AG09309 (cell line): ENCODE measurements at regions not wholly inside any gene's neighbourhood (a gene's known extent, or its start where the extent isn't known, plus 50 kb on each side); places are given as distances from the start of the nearest gene placed in this dataset.

Experiments
- DNase-seq: peaks from one replicate; pipeline ENCODE4 v3.0.0-alpha.2; 2010; ENCODE audit warnings: low read depth
- H3K4me3 ChIP-seq: 2 replicates; pipeline ENCODE4 v1.5.1; 2011; ENCODE audit warnings: mild to moderate bottlenecking, low read depth, low read length, moderate library complexity; ENCODE audit not compliant: control insufficient read depth
- TF ChIP-seq, protein P1 (sequence below): IDR thresholded peaks from 2 replicates; pipeline ENCODE4 v1.5.1; 2011; ENCODE audit warnings: mild to moderate bottlenecking, low read depth, low read length, inconsistent platforms; ENCODE audit not compliant: insufficient read depth, control insufficient read depth; ENCODE audit errors: missing control alignments

DNA sequence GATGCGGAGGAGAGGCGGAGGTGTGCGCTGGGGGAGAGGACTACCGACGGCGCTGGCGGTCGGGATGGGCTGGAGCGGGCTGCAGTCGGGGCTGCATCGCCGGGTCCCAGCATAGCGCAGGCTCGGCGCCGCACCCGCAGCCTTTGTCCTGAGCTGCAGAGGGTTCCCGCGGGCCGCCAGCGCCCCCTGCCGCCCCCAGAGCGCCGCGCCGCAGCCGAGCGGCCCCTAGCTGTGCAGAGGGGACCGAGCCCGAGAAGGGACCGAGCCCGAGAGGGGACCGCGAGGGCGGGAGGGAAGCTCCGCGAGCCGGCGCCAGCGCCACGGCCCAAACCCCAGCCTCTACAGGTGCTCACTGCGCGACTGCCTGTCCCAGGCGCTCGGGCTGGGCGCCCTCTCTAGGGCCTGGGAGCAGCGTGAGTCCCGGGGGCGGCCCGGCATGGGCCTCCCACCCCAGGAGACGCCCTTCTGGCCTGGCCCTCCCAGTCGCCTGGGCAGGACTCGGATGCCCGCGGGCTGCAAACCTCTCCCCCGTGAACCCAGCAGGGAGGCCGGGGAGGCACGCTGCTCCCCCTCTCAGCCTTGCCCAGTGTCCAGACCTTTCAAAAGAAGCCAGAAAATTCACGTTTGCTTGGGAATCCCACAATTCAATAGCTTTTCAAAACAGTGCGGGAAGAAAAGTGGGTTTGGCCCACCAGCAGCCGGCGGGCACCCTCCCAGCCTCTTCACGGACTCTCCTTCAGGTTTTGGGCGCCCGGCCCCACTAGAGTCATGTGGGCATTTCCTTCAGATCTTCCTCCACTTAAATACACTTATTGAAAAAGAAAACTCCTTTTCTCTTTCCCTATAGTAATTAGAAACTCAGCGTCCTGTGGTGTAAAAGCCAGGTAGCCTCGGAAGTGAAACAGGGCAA lies 134.7 kb downstream of the TPRA1 start:
- no peak for DNase-seq
- peak overlapping the region; percentile 38 for H3K4me3 ChIP-seq
- TF ChIP-seq, protein P1, sequence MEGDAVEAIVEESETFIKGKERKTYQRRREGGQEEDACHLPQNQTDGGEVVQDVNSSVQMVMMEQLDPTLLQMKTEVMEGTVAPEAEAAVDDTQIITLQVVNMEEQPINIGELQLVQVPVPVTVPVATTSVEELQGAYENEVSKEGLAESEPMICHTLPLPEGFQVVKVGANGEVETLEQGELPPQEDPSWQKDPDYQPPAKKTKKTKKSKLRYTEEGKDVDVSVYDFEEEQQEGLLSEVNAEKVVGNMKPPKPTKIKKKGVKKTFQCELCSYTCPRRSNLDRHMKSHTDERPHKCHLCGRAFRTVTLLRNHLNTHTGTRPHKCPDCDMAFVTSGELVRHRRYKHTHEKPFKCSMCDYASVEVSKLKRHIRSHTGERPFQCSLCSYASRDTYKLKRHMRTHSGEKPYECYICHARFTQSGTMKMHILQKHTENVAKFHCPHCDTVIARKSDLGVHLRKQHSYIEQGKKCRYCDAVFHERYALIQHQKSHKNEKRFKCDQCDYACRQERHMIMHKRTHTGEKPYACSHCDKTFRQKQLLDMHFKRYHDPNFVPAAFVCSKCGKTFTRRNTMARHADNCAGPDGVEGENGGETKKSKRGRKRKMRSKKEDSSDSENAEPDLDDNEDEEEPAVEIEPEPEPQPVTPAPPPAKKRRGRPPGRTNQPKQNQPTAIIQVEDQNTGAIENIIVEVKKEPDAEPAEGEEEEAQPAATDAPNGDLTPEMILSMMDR = peak; percentile 54

DNA sequence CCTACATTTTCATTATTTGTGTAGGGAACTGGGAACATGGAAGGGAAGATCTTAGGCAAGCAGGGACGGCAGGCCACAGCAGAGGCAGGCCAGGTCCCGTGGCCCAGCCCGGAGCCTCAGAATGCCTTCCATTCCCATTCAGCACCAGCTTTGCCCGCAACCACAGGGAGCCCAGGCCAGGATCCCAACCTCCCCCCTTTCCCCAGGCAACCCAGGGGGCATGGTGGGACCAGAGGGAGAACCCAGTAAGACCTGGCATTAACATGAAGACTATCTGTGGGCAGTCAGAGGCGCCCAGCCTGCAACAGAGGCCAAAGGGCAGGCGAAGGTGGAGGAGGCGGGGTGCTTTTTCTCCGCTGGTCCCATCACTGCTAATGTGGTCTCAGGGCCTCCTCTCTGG lies 135.6 kb downstream of the TPRA1 start:
- H3K4me3 ChIP-seq = no peak overlapping the region
- DNase-seq = no peak
- TF ChIP-seq, protein P1 = no peak

DNA sequence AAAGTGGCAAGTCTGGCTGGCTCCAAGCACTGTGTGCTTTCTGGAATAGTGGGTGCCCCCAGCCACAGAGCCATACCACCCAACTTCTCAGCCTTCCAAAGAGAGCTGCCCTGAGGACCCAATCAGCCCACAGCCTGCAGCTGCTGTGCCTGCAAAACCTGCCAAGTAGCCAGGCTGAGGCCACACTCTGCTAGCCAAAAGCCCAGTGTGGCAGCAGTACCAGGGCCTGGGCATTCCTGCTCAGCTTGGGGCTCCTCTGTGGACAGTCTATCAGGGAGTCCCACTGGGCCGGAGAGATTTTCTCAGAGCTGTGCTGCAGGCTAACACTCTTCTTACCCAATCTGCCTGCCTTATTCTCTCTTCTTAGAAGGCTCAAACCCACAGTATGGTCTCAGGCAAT lies 136.5 kb downstream of the TPRA1 start:
- no peak for DNase-seq
- TF ChIP-seq, protein P1 = no peak
- H3K4me3 ChIP-seq = no peak overlapping the region

DNA sequence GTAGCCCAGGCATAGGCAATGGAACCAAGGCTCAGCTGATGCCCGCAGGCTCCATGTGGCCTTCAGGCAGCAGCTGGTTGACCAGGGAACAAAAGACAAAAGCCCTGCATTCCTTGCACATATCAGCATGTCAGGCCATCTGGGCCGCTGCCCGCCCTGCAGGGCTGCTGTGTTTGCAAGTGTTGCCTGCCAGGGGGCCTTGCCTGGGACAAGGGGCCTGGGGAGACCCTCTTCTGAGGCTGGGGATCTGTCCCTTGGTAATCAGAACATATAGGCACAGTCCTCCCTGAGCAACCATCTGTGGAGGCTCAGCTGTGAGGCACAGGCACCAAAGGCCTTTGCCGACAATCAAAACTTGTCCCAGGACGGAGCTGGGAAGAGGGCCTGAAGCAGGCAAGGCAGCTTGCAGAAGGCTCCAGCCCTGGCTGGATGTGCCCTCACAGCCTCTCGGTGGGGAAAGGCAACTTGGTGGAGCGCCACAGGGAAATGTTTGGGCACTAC lies 138.2 kb downstream of the TPRA1 start:
- no peak overlapping the region for H3K4me3 ChIP-seq
- DNase-seq = no peak

DNA sequence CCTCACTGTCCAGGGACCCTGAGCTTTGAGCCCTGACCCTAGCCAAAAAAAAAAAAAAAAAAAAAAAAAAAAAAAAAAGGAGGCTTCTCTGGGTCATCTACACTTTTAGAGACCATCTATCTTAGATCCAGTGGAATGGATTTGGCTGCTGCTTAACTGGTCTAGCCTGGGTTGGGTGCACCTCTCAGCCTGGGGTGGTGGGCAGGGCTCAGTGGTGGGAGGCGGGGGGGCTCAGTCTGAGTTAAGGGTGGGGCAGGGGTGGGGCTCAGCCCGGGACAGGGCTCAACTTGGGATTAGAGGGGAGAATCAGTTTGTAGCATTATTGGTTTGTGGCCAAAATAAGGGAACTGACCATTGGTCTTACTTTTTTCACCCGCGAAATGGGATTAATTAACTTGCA lies 139.2 kb downstream of the TPRA1 start:
- DNase-seq = no peak
- no peak overlapping the region for H3K4me3 ChIP-seq
- TF ChIP-seq, protein P1 = no peak

More for the DNA sequence above, 138.2 kb downstream of the TPRA1 start:
- TF ChIP-seq, protein P1 = no peak

DNA sequence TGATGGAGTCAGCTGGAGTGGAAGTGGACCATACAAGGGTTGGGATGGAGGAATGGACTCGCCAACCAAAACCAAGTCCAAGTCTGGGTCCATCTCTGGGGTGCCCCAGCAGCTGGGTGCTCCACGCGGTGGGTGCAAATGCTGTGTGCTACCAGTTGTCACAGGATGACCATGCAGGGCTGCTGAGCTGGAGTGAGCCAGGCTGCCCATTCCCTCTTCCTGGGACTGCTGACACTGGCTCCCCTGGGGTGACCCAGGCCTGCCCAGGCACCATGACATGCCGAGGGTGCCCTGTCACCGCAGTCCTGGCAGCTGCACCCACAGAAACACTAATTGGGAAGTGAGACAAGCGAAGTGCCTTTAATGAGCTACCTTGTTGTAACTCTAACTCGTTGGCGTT lies 140.2 kb downstream of the TPRA1 start:
- H3K4me3 ChIP-seq = no peak overlapping the region
- TF ChIP-seq, protein P1 = no peak
- DNase-seq = no peak
